HG03457 (cell line): ENCODE measurements at regions not wholly inside any gene's neighbourhood (a gene's known extent, or its start where the extent isn't known, plus 50 kb on each side); places are given as distances from the start of the nearest gene placed in this dataset.

Experiments
- ATAC-seq: cut with Tn5 transposase; IDR thresholded peaks from one replicate; pipeline ENCODE4 v1.9.1; 2021; ENCODE audit warnings: moderate number of reproducible peaks; ENCODE audit not compliant: unreplicated experiment

GRCh38 chr4:134027931-134028330 lies 173.7 kb downstream of the PABPC4L start:
- ATAC-seq, result no peak

- no peak for ATAC-seq
Measured at GRCh38 chr4:134024251-134024650, 177.3 kb downstream of the PABPC4L start.

- no peak for ATAC-seq
Measured at GRCh38 chr4:134019657-134020056, 181.9 kb downstream of the PABPC4L start.

GRCh38 chr4:134018846-134019245 lies 182.7 kb downstream of the PABPC4L start:
- no peak for ATAC-seq

GRCh38 chr4:134001057-134001456 lies 200.5 kb downstream of the PABPC4L start:
- no peak for ATAC-seq

- ATAC-seq, result no peak
Measured at GRCh38 chr4:133997436-133997835, 204.2 kb downstream of the PABPC4L start.

GRCh38 chr4:133996431-133997121 lies 205.0 kb downstream of the PABPC4L start:
- ATAC-seq, result no peak

- ATAC-seq, result no peak
Measured at GRCh38 chr4:133995243-133995960, 206.2 kb downstream of the PABPC4L start.

GRCh38 chr4:133982533-133983224 lies 218.9 kb downstream of the PABPC4L start:
- no peak for ATAC-seq

GRCh38 chr4:133981327-133981726 lies 220.3 kb downstream of the PABPC4L start:
- no peak for ATAC-seq

- no peak for ATAC-seq
Measured at GRCh38 chr4:133972586-133972985, 229.0 kb downstream of the PABPC4L start.

- no peak for ATAC-seq
Measured at GRCh38 chr4:133969202-133969848, 232.3 kb downstream of the PABPC4L start.

GRCh38 chr4:133968174-133968573 lies 233.4 kb downstream of the PABPC4L start:
- ATAC-seq, result no peak

GRCh38 chr4:133960975-133961374 lies 240.6 kb downstream of the PABPC4L start:
- no peak for ATAC-seq

GRCh38 chr4:133943081-133943480 lies 258.5 kb downstream of the PABPC4L start:
- no peak for ATAC-seq

GRCh38 chr4:133938061-133938460 lies 263.5 kb downstream of the PABPC4L start:
- no peak for ATAC-seq

- ATAC-seq, result no peak
Measured at GRCh38 chr4:133929531-133930239, 271.9 kb downstream of the PABPC4L start.

GRCh38 chr4:133921280-133922195 lies 280.1 kb downstream of the PABPC4L start:
- no peak for ATAC-seq

GRCh38 chr4:133920236-133920635 lies 281.4 kb downstream of the PABPC4L start:
- ATAC-seq, result no peak

GRCh38 chr4:133910165-133910564 lies 291.4 kb downstream of the PABPC4L start:
- no peak for ATAC-seq
